NOMO-1 (cell line): ENCODE measurements at regions not wholly inside any gene's neighbourhood (a gene's known extent, or its start where the extent isn't known, plus 50 kb on each side); places are given as distances from the start of the nearest gene placed in this dataset.

Source experiments
- DNase-seq, 2 experiments: peaks; one replicate each; lab custom pipeline; 2025; ENCODE audit not compliant: unreplicated experiment in 2 of 2; lab: John Stamatoyannopoulos, UW

GRCh38 chr6:127053032-127053874, 65.2 kb upstream of the RSPO3 start:
- DNase-seq, result no peak

DNA sequence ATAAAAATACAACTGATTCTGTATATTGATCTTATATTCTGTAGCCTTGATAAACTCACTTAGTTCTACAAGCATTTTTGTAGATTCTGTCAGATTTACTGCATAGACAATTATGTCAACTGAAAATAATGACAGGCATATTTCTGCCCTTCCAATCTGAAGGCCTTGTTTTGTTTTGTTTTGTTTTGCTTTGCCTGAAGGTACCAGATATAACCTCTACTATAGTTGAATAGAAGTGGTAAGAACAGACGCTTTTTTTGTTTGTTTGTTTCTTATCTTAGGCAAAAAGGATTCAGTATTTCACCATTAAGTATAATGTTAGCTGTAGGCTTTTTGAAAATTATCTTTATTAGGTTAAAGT, 64.6 kb upstream of the RSPO3 start:
- no peak for DNase-seq

DNA sequence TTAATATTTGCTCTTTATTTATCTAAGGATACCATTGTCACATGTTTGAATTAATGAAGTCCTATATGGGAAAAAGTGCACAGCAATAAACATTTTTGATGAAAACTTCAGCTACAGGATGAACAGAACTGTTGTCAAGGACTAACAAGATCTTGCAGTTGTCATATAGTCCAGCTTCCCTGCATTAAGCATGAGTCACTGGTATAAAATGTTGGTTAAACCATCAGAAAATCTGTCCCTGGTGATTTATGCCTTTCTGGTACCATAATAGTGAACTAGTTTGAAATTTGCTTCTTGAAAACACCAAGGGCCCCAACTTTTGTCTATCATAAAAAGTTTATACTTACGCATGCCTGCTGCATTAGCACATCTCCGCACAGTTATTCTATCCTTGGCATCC, 60.4 kb upstream of the RSPO3 start:
- no peak for DNase-seq

- DNase-seq, result peak in 1 of 2 experiments; percentile 16
Observed at GRCh38 chr6:127058936-127059335, 59.5 kb upstream of the RSPO3 start.
